T-helper 1 cell treated with Interleukin-12 subunit alpha and Interleukin-12 subunit beta and Interleukin-4 antibody, amounts not matched to agents 30 μg/mL and 1 μg/mL, for 36 hours (primary cell): ENCODE measurements at regions not wholly inside any gene's neighbourhood (a gene's known extent, or its start where the extent isn't known, plus 50 kb on each side); places are given as distances from the start of the nearest gene placed in this dataset.
"Not testable (repeated sequence)": the region's sequence is repeated elsewhere in the genome, so short reads cannot be mapped to it uniquely, and the experiment has no call there.

ENCODE experiments used
- H3K27ac Mint-ChIP-seq: one replicate; pipeline ENCODE4 v1.8.0; 2021; ENCODE audit warnings: mild to moderate bottlenecking, mixed read lengths
- H3K27me3 Mint-ChIP-seq: one replicate; pipeline ENCODE4 v1.8.0; 2021; ENCODE audit warnings: low read depth, mixed read lengths
- H3K36me3 Mint-ChIP-seq: one replicate; pipeline ENCODE4 v1.8.0; 2021; ENCODE audit warnings: low read depth, mixed read lengths
- H3K4me1 Mint-ChIP-seq: one replicate; pipeline ENCODE4 v1.8.0; 2021; ENCODE audit warnings: low read depth, mixed read lengths
- H3K4me3 Mint-ChIP-seq: one replicate; pipeline ENCODE4 v1.8.0; 2021; ENCODE audit warnings: mild to moderate bottlenecking, moderate library complexity, mixed read lengths
- H3K9me3 Mint-ChIP-seq: one replicate; pipeline ENCODE4 v1.8.0; 2021; ENCODE audit warnings: mixed read lengths

DNA sequence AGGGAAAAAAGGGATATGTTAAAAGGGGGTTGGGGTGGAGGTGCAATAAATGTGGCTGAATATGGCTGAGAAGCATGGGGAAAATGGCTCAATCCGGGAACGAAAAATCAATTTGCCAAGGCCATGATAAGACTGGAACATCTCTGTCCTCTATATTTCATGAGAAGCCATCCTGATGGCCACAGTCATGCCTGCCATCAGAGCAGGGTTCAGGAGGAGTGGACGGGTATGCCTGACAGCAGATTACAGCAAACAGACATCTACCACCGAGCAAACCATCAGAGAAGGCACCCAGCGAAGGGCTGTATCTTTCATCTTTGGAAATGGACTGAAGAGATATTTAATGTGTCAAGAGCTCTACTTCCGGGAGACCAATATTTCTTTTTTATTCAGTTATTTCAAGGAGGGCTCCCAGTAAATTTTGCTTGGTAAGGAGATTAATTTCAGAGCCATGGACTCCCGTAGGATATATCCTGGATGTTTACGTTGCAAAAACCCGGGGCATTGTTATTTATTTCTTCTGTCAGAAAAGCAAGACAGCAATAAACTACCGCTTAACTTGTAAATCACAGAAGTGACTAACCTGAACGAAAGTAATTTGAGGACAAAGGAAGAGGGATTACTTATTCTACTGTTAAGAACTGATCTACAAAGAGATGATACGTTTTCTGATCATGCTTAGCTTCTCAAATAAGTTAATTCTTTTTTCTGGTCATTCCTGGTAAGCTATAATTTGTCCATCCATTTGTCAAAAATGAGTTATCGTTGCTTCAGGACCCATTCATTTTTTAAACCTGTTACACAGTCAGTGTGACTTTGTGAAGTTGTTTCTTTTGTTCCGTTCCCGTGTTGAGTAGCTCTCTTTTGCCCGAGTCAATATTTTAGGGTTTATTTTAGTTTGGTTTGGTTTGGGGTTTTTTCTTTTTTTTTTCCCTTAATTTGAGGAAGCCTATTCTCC lies 80.6 kb upstream of the CHD2 start:
- no peaks in the 10 kb centered on the region for H3K9me3 Mint-ChIP-seq
- peak overlapping the region; percentile 92 for H3K27ac Mint-ChIP-seq
- H3K27me3 Mint-ChIP-seq: no peaks in the 10 kb centered on the region
- H3K4me1 Mint-ChIP-seq: peaks cover 46% of the 10 kb centered on the region
- H3K36me3 Mint-ChIP-seq: no peaks in the 10 kb centered on the region
- peak overlapping the region; percentile 82 for H3K4me3 Mint-ChIP-seq

DNA sequence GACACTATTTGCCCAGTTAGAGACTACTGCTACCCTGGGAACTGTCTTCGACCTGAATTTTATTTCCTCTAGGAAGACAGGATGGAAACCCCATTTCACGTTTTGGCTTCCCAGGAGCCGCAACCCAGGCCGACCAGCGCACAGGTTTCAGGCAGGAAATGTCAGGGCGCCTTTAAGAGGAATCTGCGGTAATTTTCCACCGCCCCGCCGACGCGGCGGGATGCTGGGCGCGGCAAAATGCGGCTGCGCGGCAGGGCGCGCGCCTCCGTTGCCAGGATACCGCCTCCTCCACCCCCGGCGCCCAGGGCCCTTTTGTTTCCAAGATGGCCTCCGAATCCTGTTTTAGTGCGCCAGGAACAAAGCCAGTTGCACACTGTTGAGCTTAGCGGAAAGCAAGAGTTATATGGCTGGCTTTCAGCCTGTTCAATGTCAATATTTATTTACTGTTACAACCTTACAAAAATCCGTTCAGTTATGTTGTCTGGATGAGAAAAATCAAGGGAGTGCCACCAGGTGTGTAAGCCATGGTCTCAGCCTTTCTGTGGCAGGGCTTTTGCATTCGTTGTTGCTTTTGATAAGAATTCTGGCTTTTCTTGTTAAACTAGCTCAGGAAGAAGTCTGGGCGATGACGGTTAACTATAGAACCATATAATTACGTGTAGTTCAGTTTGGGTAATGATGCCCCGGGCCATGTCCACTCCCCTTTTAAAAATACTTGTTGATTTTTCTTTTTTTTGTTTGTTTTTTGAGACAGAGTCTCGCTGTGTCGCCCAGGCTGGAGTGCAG lies 79.7 kb upstream of the CHD2 start:
- H3K36me3 Mint-ChIP-seq: no peaks in the 10 kb centered on the region
- peak overlapping the region; percentile 92 for H3K27ac Mint-ChIP-seq
- H3K27me3 Mint-ChIP-seq: no peaks in the 10 kb centered on the region
- H3K9me3 Mint-ChIP-seq: no peaks in the 10 kb centered on the region
- H3K4me1 Mint-ChIP-seq: peaks cover 49% of the 10 kb centered on the region
- H3K4me3 Mint-ChIP-seq: peak overlapping the region; percentile 82

- H3K36me3 Mint-ChIP-seq: no peaks in the 10 kb centered on the region
- no peaks in the 10 kb centered on the region for H3K27me3 Mint-ChIP-seq
- peaks cover 53% of the 10 kb centered on the region for H3K4me1 Mint-ChIP-seq
- H3K27ac Mint-ChIP-seq: peak overlapping the region; percentile 94
- no peaks in the 10 kb centered on the region for H3K9me3 Mint-ChIP-seq
- peak overlapping the region; percentile 52 for H3K4me3 Mint-ChIP-seq
These were observed 78.5 kb upstream of the CHD2 start for GRCh38 chr15:92821491-92822116.

DNA sequence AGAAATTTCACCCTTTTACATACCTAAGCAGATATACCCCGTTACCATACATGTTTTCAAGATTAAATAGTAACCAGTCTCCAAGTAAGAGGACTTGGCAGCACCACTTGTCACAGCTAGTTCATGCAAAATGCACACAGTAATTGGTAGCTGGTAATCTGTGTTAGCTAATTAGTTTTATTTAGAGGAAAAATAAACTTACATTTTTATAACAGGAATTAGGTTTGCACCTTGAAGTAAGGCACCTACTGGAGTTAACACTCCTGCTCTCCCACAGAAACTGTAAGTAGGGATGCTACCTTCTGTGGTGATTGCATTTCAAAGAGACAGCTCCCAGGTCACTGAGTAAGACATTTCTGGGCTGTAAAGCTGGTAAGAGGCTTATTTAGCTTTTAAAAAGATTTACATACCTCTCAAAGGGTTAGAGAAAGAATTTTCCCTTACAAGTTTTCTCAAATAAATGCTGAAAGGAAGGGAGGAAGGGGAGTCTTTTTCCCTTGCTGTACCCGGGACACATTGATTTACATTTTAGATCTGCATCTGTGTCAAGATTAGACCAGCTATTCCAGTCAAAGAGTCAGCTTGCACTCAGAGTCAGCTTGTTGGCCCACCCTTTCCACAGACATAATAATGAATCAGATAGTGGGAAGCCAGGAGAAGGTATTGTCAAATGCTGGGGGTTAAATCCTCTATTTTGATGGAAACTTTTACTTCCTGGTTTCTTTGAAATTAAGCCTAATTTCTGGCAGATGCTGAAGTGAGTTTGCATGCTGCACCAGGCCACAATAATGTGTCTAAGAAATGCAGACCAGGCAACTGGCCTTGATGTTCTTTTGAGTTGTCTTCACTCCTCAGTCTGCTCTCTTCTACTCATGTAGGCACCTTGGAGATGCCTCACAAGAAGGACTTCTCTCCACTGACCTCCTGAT lies 77.6 kb upstream of the CHD2 start:
- H3K27me3 Mint-ChIP-seq: no peaks in the 10 kb centered on the region

DNA sequence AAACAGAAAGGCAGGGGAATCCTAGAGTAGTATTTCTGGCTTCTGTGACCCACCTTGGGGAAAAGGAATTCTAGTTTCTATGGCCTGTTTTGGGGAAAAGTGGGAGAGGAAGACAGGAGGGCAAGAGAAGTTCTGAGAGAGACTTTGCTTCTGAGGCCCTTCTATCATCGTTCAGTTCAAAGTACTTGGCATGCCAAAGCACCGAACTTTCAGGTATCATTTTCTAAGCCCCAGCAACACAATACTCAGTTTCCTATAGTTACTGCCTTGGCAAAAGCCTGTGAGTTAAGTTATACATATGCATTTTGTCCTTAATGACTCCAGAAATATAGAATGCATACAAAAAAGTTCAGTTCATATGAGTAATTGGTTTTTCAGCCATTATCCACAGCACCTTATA lies 74.1 kb upstream of the CHD2 start:
- Mint-ChIP-seq H3K9me3 (no peaks in the 10 kb centered on the region), H3K4me1 (peaks cover 37% of the 10 kb centered on the region), H3K36me3 (no peaks in the 10 kb centered on the region), H3K27ac (peak overlapping the region; percentile 16), H3K4me3 (no peak overlapping the region), H3K27me3 (no peaks in the 10 kb centered on the region)

More for the DNA sequence above, 77.6 kb upstream of the CHD2 start:
- Mint-ChIP-seq H3K4me3 (peak overlapping the region; percentile 1), H3K9me3 (no peaks in the 10 kb centered on the region), H3K4me1 (peaks cover 51% of the 10 kb centered on the region), H3K27ac (peak overlapping the region; percentile 94), H3K36me3 (no peaks in the 10 kb centered on the region)

DNA sequence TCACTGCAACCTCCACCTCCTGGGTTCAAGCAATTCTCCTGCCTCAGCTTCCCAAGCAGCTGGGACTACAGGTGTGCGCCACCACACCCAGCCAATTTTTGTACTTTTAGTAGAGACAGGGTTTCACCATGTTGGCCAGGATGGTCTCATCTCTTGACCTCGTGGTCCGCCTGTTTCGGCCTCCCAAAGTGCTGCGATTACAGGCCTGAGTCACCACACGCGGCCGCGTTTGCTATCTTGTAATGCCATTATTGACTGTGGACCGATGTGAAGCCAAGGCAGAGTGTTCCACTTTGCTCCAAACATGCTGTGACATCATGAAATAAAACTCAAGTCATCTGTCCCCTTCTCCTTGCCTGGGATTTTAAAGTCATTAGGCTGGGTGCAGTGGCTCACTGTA lies 72.1 kb upstream of the CHD2 start:
- H3K4me1 Mint-ChIP-seq: peaks cover 41% of the 10 kb centered on the region
- H3K27ac Mint-ChIP-seq, H3K27me3 Mint-ChIP-seq, H3K4me3 Mint-ChIP-seq, H3K36me3 Mint-ChIP-seq, H3K9me3 Mint-ChIP-seq: not testable (repeated sequence)

GRCh38 chr15:92829875-92830274 lies 70.2 kb upstream of the CHD2 start:
- Mint-ChIP-seq H3K9me3 (no peaks in the 10 kb centered on the region), H3K4me3 (no peak overlapping the region), H3K4me1 (peaks cover 48% of the 10 kb centered on the region), H3K36me3 (peaks cover 2% of the 10 kb centered on the region), H3K27me3 (no peaks in the 10 kb centered on the region), H3K27ac (peak overlapping the region; percentile 72)

DNA sequence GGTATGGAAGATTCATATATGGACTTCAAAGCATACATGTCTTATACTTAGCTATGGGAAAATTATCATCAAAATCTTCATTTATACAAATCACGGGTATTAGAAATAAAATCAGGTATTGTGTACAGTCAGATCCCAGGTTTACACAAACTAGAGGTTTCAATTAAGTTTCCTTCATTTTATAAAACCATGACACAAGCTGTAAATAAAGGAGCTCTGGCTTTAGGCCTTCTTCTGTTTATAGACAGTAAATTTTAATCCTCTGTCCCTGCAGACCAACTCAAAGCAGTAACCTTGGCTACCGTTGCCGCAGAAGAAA lies 68.8 kb upstream of the CHD2 start:
- Mint-ChIP-seq H3K27me3 (no peaks in the 10 kb centered on the region), H3K36me3 (peaks cover 2% of the 10 kb centered on the region), H3K4me1 (peaks cover 41% of the 10 kb centered on the region), H3K4me3 (peak overlapping the region; percentile 63), H3K9me3 (no peaks in the 10 kb centered on the region), H3K27ac (peak overlapping the region; percentile 96)

DNA sequence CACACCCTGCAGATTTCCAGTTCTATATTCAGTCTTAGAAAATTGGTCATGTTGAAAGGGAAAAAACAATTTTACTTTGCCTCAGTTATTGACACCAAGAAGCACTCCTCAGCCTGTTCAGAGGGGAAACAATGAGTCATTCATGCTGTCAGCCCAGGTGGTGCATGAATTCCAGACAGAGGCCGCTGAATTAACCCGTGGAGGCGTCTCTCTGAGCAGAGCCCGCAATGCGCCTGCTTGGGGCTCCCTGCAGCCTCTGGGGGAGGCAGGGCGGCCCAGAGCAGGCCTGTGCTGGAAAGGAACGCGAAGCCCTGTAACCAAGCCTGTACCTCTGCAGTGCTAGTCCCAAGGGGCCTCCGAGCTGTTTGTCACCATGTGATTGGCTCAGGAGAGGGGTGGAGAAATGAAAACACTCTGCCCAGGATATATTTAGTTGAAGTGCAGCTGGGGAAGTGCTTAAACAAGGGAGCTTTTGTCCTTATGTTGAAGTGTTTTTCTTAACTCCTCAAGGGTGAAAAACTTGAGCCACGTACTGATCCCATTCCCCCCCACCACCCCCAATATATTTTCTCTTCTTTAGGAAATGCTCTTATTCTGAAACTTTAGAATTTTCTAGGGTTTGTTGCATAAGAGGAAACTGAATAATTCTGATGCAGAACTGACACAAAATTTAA lies 68.3 kb upstream of the CHD2 start:
- H3K27ac Mint-ChIP-seq: peak overlapping the region; percentile 96
- peaks cover 41% of the 10 kb centered on the region for H3K4me1 Mint-ChIP-seq
- peak overlapping the region; percentile 63 for H3K4me3 Mint-ChIP-seq
- no peaks in the 10 kb centered on the region for H3K9me3 Mint-ChIP-seq
- no peaks in the 10 kb centered on the region for H3K27me3 Mint-ChIP-seq
- peaks cover 2% of the 10 kb centered on the region for H3K36me3 Mint-ChIP-seq

DNA sequence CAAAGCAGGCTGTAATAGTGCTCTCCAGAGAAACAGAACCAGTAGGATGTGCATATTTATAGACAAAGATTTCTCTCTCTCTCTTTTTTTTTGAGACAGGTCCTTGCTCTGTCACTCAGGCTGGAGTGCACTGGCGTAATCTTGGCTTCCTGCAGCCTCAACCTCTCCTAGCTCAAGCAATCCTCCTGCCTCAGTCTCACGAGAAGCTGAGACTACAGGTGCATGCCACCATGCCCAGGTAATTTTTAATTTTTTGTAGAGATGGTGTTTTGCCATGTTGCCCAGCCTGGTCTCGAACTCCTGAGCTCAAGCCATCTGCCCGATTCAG lies 67.1 kb upstream of the CHD2 start:
- Mint-ChIP-seq H3K4me1 (peaks cover 46% of the 10 kb centered on the region), H3K4me3 (peak overlapping the region; percentile 28), H3K9me3 (no peaks in the 10 kb centered on the region), H3K36me3 (peaks cover 2% of the 10 kb centered on the region), H3K27ac (peak overlapping the region; percentile 96), H3K27me3 (no peaks in the 10 kb centered on the region)

DNA sequence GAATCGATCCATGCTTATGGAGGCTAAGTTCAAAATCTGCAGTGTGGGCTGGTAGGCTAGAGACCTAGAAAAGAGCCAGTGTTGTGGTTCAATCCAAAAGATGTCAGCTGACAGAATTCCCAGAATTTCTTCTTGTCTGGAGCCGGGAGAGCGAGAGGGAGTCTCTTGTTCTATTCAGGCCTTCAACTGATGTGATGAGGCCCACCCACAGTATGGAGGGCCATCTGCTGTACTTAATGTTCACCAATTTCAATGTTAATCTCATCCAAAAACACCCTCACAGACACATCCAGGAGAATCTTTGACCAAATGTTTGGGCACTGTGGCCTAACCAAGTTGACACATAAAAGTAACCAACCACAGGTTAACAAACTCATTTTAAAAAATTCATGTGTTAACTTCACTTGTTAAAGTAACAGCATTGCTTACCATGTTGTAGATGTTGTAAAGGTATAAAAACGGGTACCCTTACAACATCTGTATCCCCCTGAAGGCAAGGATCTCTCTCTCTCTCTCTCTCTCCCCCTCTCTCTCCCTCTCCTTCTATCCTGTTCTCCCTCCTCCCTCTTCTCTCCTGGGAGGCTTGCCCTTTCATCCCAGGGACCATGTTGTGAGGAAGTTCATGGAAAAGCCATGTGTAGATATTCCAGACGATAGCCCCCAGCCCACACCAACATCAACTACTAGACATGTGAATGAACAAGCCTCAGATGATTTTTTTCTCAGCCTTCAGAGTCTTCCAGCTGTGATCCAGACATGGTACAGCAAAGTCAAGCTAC lies 66.4 kb upstream of the CHD2 start:
- Mint-ChIP-seq H3K4me1 (peaks cover 52% of the 10 kb centered on the region), H3K27ac (peak overlapping the region; percentile 96), H3K36me3 (peaks cover 2% of the 10 kb centered on the region), H3K4me3 (peak overlapping the region; percentile 69), H3K9me3 (no peaks in the 10 kb centered on the region), H3K27me3 (no peaks in the 10 kb centered on the region)

DNA sequence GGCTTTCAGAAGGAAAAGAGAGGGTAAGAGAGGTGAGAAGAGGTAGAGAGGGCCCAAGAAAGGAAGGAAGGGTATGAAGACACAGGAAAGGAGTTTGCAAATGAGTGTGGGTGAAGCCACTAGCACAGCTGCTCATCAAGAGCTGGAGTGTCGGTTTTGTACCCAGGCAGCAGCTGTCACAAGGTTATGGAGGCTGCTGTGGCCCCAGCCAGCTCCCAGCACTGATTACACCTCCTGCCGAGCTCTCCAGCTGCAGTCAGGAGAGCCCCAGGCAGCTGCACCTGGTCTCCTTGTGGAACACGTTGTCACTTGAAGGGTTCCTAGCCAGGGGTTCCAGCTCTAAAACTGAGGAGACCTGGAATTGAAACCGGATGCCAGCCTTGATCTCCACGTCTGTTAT lies 60.4 kb upstream of the CHD2 start:
- no peaks in the 10 kb centered on the region for H3K9me3 Mint-ChIP-seq
- H3K4me3 Mint-ChIP-seq: peak overlapping the region; percentile 14
- peak overlapping the region; percentile 79 for H3K27ac Mint-ChIP-seq
- no peaks in the 10 kb centered on the region for H3K36me3 Mint-ChIP-seq
- H3K27me3 Mint-ChIP-seq: no peaks in the 10 kb centered on the region
- H3K4me1 Mint-ChIP-seq: peaks cover 32% of the 10 kb centered on the region

DNA sequence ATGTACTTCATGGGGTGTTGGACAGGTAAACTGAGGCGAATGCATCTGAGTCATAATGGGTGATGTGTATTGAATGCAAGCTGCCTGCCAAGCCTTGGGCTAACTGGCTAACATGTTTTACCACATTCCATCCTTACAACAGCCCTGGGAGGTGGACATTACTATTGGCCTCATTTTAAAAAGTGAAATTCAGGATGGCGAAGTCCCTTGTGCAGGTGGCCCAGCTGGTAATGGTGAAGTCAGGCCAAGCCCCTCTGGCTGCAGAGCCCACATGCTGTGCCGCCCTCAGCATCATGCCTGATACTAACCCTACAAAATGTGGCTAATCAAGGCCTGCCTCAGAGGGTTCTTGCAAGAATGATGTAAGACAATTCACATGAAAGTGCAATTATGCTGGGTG lies 60.0 kb upstream of the CHD2 start:
- Mint-ChIP-seq H3K27me3 (no peaks in the 10 kb centered on the region), H3K4me1 (peaks cover 36% of the 10 kb centered on the region), H3K9me3 (no peaks in the 10 kb centered on the region), H3K36me3 (no peaks in the 10 kb centered on the region), H3K4me3 (peak overlapping the region; percentile 10), H3K27ac (peak overlapping the region; percentile 79)
